GM12872 (cell line): ENCODE measurements at regions not wholly inside any gene's neighbourhood (a gene's known extent, or its start where the extent isn't known, plus 50 kb on each side); places are given as distances from the start of the nearest gene placed in this dataset.

ENCODE experiments used
- CTCF ChIP-seq: IDR thresholded peaks from 3 replicates; pipeline ENCODE4 v1.5.1; 2011; ENCODE audit warnings: low read depth, mild to moderate bottlenecking, low read length, moderate library complexity; ENCODE audit not compliant: insufficient read depth

GRCh38 chr2:41927581-41928264 is 120.1 kb upstream of the PKDCC start:
- TF ChIP-seq CTCF, result no peak

GRCh38 chr2:41928526-41928925 is 119.3 kb upstream of the PKDCC start:
- TF ChIP-seq CTCF, result no peak

GRCh38 chr2:41930807-41931566 is 116.8 kb upstream of the PKDCC start:
- no peak for TF ChIP-seq CTCF

- no peak for TF ChIP-seq CTCF
These were observed 115.4 kb upstream of the PKDCC start for GRCh38 chr2:41932241-41933045.

GRCh38 chr2:41933046-41933420 is 114.8 kb upstream of the PKDCC start:
- TF ChIP-seq CTCF, result no peak

GRCh38 chr2:41933585-41934320 is 114.1 kb upstream of the PKDCC start:
- no peak for TF ChIP-seq CTCF
